ENCODE measurements at regions not wholly inside any gene's neighbourhood (a gene's known extent, or its start where the extent isn't known, plus 50 kb on each side); places are given as distances from the start of the nearest gene placed in this dataset.

DNA sequence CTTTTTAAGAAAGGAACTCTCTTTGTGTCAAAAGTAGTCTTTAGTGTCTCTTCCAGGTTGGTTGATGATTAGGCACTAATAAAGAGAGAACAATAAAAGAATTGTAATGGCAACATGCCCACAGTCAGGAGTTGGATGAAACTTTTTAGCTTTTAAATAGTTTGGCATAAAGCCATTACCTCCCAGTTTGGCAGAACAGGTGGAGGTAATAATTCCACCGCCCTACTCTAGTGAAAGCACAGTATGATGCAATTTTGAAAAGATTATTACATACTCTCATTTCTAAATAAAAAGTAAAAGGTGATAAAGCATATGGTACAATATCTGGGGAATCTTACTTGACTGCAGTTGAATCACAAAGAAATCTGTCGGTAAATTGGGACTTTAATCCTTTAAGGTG is 497.6 kb downstream of the SUCLA2 start:
- no peak for DNase-seq

DNA sequence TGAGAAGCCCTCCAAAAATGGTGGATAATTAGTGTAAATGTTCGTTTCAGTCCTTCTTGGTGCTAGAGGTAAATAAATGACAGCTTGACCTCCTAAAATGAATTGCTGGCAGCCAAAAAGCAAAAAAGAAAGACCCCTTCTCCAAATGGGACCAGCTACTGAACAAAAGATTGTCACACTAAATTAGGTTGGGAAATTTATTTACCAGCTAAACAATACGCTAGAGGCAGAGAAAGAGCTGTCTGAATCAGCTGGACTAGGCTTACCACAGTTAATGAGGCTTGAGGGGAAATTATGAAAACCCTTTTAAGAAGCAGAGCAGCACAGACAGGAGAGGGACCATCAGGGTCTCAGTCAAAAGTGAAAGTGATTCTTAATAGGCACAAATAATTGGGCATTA is 498.9 kb downstream of the SUCLA2 start:
- DNase-seq: no peak

DNA sequence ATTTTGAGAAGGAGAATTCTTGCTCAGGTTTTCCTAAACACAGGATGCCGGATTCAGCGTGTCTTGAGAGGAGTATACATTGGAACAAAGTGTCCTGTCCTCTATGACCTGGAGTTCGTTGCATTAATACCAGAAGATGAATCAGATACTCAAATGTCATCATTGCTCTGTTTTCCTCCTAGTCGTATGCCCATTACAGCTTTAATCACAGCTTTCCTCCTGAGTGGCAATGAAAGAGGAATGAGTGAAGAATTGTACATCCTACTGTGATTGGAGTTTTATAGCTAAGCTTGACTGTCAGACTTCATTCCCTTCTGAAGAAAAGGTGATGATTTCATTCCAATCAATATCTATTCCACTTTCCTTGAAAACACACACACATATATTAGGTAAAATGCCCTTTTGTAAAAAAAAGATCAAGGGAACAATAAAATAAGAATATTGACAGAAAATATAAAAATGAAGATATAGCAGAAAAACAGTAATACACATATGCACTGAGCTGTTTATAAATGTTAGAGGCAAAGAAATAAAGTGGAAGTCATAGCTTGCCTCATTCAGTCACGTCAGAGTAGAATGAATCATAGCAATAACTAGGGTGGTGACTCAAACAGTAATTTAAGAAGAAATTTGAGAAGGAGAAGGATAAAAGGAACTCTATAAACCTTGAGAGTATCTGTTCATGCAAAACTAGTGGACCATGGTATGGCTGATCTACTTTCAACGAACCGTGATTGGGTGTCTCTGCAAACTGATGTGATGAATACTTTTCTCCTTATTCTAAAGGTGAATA is 501.5 kb downstream of the SUCLA2 start:
- no peak for DNase-seq

DNA sequence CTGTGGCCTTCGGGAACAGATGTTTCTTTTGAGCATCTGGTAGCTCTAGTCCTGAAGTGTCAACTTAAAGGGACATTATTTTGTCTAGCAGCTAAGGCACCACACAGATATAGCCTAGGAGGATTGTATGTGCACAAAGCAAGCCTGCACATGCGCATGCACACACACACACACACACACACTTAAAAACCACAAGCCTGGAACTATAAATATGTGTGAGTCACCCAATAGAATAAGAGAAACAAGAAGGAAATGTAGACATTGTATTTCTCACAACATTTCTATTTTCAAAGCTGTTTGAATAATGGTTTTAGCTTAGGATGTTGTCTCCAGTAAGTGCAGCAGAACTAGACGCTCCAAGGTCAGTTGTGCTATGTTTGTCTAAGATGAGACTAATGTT is 516.5 kb downstream of the SUCLA2 start:
- no peak for DNase-seq

DNA sequence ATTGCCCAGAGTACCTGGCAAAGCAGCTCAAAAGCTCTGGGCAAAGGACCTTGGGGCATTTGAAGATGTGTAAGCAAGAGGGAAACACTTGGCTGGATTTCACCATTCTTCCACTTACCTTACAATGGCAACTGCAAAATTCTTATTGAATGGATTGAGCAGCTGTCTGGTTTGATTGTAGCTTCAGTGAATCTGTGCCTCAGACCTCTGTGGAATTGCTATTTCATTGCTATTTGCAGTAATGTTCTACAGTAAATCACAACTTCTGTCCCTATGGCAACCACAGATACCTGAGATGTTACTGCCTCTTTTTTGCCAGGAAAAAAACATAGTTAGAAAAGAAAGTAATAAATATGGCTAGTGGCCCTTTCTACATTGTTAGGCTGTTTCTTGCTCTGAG is 519.5 kb downstream of the SUCLA2 start:
- no peak for DNase-seq

DNA sequence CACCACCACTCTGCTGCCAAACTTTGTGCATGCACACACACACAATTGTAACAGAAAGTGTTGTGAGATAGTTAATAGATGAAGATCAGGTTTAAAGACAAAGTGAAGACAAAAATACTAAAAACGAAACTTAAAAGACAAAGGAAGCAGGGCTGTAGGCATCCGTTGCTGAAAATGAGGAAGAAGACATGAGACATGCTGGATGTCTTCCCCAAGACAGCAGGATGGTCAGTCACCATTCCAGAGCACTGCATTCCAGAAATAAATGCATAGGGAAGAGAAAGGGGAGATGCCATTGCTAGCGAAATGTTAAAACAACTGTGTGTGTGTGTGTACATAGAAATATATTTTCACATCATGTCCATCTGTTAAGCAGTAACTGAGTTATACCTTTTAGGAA is 520.1 kb downstream of the SUCLA2 start:
- DNase-seq: no peak

DNA sequence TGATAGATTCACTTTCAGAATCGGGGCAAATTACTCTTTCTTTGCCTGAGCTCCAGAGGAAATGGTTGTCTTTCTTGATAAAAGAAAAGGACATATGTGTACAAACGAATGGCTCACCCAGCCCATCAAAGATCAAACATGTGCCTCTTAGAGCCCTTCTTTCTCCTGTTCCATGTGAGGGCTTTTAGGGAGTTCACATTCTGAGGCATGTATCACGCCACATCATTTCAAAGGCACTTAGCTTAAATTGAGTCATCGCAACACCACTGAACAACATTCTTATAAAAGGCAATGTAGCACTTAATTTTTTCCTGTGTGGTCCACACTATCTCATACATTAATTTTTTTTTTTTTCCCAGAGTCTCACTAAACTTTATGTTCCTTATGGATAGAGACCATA is 521.0 kb downstream of the SUCLA2 start:
- DNase-seq: no peak

DNA sequence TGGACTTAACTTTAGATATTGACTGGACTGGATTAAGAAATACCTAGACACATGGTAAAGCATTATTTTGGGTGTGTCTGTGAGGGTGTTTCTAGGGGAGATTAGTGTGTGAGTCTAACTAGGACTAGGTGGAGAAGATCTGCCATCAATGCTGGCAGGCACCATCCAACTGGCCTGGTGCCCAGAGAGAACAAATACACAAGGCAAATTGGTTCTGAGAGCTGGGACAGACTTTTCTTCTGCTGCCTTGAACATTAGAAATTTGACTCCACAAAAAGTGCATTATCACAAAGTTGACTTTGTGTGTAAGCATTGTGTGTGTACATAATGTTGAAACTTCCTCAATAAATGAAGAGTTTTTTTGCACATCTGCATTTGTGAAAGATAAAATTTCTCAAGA is 522.1 kb downstream of the SUCLA2 start:
- DNase-seq: no peak

DNA sequence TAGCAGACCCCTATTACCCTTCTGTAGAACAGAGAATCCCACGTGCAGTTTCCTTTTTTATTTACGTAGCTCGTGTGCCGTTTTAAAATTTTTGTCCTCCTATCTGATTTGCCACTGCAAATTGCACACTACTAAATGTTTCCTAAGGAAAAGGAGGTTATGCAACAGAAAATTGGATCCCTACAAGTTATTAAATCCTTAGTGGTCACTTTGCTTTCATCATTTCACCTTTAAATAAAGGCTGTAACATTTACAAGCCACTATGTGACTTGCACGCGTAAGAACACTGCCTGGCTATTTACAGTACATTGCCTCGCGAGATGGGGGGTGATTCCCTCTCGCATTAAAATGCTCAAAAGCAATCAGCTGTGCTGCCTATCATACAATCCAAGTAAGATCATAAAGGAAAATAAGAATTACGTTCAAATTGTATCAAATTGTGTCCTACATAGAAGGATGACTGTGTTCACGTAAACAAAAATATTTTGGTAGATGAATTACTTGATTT is 525.6 kb downstream of the SUCLA2 start:
- no peak for DNase-seq

DNA sequence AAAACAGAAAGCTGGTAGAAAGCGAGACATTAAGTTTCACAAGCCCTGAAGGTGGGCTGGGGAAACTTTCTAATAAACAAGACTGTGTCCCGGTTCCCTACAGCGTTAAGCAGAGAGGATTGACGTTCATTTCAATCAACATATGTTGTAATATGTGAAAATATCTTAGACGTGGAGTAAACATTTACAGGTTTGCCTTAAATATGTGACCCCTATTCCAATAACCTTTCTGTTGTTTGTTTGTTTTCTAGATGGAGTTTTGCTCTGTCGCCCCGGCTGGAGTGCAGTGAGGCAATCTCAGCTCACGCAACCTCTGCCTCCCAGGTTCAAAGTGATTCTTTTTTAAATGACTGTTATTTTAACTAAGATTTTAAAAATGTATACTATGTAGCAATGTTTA is 526.2 kb downstream of the SUCLA2 start:
- DNase-seq: no peak

DNA sequence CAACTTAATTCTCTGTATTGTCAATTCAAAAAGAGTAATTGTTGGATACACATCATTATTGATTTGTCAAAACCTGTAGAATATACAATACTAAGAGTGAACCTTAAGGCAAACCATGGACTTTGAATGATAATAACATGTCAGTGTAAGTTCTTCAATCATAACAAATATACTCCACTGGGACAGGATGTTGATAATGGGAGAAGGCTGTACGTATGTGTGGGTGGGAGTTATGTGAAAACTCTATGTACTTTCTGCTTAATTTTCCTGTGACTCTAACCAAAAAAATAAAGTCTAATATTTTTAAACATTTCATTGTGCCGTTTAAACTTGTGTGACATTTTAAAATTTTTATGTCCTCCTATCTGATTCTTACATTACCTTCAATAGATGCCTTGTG is 526.7 kb downstream of the SUCLA2 start:
- DNase-seq: no peak

DNA sequence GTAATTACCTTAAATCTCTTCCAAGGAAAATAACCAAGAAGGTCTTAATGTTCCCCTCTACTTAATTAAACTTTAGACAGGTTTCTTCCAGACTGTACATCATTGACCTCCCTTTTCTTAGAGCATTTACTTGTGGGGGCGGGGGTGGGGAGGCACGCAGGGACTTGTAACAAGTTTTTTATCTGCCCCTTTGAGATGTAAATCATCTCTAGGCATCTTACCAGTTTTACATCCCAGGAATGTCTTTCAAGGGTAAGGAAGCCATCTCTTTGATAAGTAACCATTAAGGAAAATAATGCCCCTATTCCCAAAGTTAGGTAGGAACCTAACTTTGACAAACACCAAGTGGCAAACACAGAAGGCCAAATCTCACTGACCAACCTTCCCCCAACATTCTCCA is 528.6 kb downstream of the SUCLA2 start:
- no peak for DNase-seq

DNA sequence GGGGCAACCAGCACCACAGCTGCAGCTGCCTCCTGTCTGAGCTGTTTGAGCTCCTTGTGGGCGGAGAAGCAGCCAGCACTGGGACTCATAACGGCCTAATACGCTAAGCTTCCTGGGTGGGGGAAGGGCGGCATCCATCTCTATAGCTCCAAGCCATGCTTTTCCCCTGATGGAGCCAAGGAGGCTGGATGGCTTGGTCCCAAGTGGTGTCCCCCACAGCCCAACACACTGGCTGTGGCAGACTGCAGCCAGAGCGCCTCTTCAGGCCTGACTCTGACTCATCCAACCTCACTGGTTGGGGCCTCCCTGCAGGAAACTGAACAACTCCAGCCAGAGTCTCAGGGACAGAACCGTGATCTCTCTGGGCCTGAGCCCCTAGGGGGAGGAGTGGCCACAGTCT is 537.3 kb downstream of the SUCLA2 start:
- DNase-seq: no peak

DNA sequence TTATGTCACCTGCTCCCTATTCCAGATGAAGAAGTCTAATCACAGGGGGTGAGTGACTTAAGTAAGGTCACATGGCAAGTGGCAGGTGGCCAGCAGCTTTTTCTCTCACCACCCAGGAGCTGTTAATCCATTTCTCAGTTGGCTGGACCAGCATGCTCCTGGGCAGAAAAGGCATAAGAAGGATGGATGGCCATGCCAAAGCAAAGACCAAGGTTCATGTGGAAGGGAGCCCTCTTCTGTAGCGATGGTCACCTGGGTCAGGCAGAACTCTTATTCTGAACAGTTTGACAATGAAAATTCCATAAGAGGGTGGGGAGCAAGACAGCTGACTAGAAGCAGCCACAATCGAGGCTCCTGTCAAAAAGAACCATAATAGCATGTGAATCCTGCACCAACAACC is 538.1 kb downstream of the SUCLA2 start:
- no peak for DNase-seq

DNA sequence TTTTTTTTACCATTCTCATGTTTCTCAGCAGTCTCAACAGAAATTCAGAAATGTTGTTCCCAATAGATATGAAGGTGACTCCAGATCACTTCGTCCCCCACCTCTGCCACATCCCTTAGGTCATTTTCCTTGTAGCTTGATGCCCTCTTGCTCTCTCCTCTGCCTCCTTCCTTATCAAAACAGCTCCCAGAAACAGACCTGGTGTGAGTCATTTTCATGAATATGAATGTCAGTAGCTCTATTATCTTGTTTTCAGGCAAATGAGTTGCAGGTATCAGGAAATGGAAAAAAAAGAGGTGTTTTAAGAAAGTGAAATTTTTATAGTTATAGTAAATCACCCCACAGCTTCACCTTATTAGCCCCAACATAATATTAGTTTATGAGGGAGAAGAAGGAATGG is 539.3 kb downstream of the SUCLA2 start:
- no peak for DNase-seq

DNA sequence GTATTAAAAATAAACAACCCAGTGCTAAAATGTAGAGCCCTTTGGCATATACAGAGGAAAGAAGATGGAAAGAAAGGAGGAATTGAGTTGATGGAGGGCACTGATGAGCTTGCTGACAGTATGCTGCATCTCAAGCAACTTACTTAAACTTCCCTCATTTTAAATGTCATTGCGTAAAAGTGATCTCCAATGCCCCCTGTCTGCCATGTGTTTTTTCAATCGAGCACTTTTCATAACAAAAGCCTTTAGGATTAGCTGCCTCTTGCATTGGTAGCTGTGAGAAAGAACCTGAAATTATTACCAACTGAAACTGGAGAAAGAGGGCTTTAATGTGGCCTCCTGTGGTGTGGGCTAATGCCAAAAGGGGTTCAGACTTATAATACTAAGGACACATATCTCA is 541.6 kb downstream of the SUCLA2 start:
- no peak for DNase-seq

DNA sequence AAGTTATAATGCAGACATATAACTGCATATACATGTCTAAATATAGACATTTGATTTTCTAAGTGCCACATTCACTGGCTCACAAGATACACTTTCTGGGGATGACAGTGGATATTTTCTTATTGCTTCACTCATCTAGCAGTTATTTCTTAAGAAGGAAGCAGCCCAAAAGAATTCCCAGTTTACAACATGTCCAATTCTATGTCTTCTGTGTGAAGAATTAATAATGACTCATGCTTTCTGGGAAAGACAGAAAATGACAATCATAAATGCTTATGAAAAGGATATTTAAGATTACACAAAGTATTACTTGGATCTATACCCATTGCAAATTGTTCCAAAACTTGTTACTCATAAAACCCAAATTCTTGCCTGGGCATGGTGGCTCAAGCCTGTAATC is 543.4 kb downstream of the SUCLA2 start:
- no peak for DNase-seq

DNA sequence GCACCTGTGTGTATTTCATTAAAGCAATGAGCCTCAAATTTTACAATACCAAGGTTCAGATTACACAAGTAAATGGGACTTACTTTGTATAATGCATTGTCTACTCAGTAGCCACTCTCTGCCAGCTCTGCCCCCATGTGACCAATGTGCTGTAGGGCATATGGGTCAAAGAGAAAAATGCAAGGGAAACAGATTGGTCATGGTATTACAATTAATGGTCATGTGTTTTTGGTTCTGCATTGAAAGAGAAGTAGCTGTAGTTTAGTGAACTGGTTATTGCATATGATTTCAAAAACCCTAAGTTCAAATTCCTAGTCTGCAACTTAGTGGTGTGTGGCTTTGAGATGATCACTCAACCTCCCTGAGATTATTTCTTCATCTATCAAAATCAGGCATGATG is 545.4 kb downstream of the SUCLA2 start:
- DNase-seq: no peak

DNA sequence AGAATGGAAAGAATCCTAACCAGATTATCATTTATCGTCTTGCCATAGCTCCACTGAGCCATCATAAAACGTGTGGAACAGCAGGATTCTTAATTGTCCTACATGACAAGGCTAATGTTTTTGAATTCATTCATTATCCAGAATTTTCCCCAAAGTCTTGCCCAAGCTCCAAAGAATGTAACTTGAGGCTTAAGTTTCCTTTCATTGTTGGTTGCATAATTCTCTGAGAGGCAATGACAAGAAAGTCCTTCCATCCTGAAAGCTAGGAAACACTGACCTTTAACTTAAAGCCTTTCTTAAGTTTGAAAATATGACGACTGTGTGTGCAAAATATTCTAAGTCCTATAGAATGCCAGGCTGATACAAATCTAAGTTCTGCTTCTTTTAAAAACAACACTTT is 546.1 kb downstream of the SUCLA2 start:
- no peak for DNase-seq

DNA sequence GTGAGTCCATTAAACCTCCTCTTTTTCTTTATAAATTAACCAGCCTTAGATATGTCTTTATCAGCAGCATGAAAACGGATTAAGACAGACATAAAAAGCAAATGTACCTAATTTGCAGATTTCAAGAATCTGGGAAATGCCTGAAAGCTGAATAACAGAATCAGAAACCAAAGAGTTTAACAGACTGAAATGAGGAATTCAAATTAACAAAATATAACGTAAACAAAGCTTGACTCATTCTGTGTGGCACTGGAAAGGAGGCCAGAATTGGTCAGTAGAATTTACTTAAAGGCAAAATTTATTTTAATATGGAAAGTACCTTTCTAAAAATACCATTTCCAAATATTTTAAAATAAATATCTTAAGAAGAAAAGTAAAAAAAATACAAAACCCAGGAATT is 540.6 kb upstream of the HTR2A start:
- no peak for DNase-seq

DNA sequence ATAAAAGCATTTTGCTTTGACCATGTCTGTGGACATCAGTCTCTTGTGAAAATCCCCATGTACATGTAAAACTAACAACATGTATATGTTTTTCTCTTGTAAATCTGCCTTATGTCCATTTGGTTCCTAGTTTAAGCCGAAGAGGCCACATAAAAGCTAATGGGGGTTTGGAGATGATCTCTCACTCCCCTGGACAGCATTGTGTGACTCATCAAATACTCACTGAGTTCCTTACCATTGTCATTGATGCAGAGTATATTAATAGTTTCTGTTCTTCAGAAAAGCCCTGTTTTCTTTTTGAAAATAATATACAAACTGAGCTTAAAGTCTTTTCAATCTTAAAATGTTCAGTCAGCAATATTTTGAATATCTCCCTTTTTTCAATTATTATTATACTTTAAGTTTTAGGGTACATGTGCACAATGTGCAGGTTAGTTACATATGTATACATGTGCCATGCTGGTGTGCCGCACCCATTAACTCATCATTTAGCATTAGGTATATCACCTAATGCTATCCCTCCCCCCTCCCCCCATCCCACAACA is 536.7 kb upstream of the HTR2A start:
- no peak for DNase-seq

DNA sequence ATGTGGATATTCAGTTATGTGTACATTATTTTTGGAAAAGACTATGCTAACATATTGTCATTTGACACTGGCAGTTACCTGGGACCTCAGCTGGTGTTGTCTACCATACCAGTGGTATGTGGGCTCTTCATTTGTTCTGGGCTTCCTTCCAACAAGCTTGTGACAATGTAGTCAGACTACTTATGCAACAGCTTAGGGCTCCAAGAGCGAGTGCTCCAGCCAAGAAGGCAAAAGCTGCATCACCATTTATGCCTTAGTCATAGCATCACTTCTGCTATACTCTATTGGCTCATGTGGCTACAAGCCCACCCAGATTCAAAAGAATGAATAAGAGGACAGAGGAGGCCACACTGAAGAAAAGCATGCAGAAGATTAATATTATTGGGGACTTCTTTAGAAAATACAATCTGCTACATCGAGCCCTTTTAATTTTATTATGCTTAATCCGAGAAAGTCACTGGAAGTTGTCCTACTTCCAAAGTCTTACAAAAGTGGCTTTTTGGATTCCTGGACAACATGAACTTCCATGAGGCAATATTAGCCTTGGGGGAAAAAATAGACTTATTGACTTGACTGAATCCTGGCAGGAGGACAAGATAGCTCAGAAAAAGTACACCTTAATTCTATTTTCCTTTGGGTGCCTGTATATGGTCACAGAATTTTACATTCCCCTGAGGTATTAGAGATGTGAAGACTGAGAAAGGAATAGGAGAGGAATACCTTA is 529.4 kb upstream of the HTR2A start:
- DNase-seq: peak in 1 of 2 donors; percentile 10

DNA sequence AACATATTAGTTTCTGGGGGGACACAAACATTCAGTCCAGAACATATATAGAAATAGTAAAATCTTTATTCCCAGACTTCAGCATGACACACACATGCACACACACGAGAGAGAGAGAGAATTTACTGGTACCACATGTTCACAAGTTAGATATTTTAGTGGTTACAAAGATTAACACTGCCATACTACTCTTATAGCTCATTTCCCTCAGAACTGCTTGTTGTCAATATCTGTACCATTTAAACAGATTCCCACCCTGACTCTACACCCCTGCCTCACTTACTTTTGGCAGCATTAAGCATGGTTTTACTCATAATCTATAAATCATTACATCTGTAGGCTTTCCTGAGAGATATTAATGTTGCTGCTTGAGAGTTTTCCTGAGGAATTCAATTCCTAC is 524.7 kb upstream of the HTR2A start:
- no peak for DNase-seq

DNA sequence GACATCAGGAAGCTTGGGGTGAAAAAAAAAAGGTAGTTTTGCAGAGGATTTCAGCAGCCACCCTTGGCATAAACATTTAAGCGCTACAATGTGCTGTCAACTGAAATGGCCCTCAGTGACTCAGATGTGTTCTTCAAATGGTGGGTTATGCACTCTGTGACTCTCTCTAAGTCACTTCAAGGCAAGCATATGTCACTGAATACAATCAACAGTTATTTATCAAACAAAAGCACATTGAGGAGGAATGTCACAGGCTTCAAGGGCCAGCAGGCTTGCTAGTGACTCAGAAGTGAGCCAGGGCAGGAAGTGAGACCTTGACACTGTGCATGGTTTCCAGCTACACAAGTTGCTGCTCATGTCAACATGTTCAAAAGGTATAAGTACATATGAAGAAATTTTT is 523.7 kb upstream of the HTR2A start:
- DNase-seq: no peak

All from hippocampal formation (tissue), 2 donors.